ENCODE measurements at regions not wholly inside any gene's neighbourhood (a gene's known extent, or its start where the extent isn't known, plus 50 kb on each side); places are given as distances from the start of the nearest gene placed in this dataset.

GRCh38 chr6:137690034-137690433, 177.0 kb upstream of the TNFAIP3 start:
- Mint-ChIP-seq H3K27me3 (ENCODE audit: unreplicated experiment) (peaks cover 1% of the 10 kb centered on the region), H3K4me3 (ENCODE audit: unreplicated experiment) (no peak overlapping the region), H3K9me3 (ENCODE audit: unreplicated experiment) (no peaks in the 10 kb centered on the region), H3K36me3 (ENCODE audit: low read depth, unreplicated experiment) (no peaks in the 10 kb centered on the region), H3K27ac (ENCODE audit: unreplicated experiment) (no peak overlapping the region), H3K4me1 (ENCODE audit: unreplicated experiment) (peaks cover 4% of the 10 kb centered on the region)
- DNase-seq (ENCODE audit: low spot score): no peak
- no peak for TF ChIP-seq CTCF (IDR thresholded peaks at IDR 0.05; ENCODE audit: unreplicated experiment)

GRCh38 chr6:137690721-137691120, 176.3 kb upstream of the TNFAIP3 start:
- DNase-seq (ENCODE audit: low spot score): no peak
- H3K4me3 Mint-ChIP-seq (ENCODE audit: unreplicated experiment): no peak overlapping the region
- TF ChIP-seq CTCF (IDR thresholded peaks at IDR 0.05; ENCODE audit: unreplicated experiment): no peak
- no peak overlapping the region for H3K27ac Mint-ChIP-seq (ENCODE audit: unreplicated experiment)
- no peaks in the 10 kb centered on the region for H3K36me3 Mint-ChIP-seq (ENCODE audit: low read depth, unreplicated experiment)
- H3K9me3 Mint-ChIP-seq (ENCODE audit: unreplicated experiment): no peaks in the 10 kb centered on the region
- peaks cover 1% of the 10 kb centered on the region for H3K27me3 Mint-ChIP-seq (ENCODE audit: unreplicated experiment)
- peaks cover 10% of the 10 kb centered on the region for H3K4me1 Mint-ChIP-seq (ENCODE audit: unreplicated experiment)

- Mint-ChIP-seq H3K4me3 (ENCODE audit: unreplicated experiment) (no peak overlapping the region), H3K27me3 (ENCODE audit: unreplicated experiment) (no peaks in the 10 kb centered on the region), H3K36me3 (ENCODE audit: low read depth, unreplicated experiment) (no peaks in the 10 kb centered on the region), H3K9me3 (ENCODE audit: unreplicated experiment) (no peaks in the 10 kb centered on the region), H3K4me1 (ENCODE audit: unreplicated experiment) (peaks cover 26% of the 10 kb centered on the region), H3K27ac (ENCODE audit: unreplicated experiment) (no peak overlapping the region)
- DNase-seq (ENCODE audit: low spot score): no peak
- no peak for TF ChIP-seq CTCF (IDR thresholded peaks at IDR 0.05; ENCODE audit: unreplicated experiment)
Measured at GRCh38 chr6:137692308-137692707, 174.8 kb upstream of the TNFAIP3 start.

GRCh38 chr6:137692806-137693205, 174.3 kb upstream of the TNFAIP3 start:
- TF ChIP-seq CTCF (IDR thresholded peaks at IDR 0.05; ENCODE audit: unreplicated experiment): no peak
- H3K4me3 Mint-ChIP-seq (ENCODE audit: unreplicated experiment): no peak overlapping the region
- no peak for DNase-seq (ENCODE audit: low spot score)
- no peaks in the 10 kb centered on the region for H3K36me3 Mint-ChIP-seq (ENCODE audit: low read depth, unreplicated experiment)
- H3K27ac Mint-ChIP-seq (ENCODE audit: unreplicated experiment): no peak overlapping the region
- no peaks in the 10 kb centered on the region for H3K9me3 Mint-ChIP-seq (ENCODE audit: unreplicated experiment)
- peaks cover 30% of the 10 kb centered on the region for H3K4me1 Mint-ChIP-seq (ENCODE audit: unreplicated experiment)
- H3K27me3 Mint-ChIP-seq (ENCODE audit: unreplicated experiment): no peaks in the 10 kb centered on the region

- no peaks in the 10 kb centered on the region for H3K36me3 Mint-ChIP-seq (ENCODE audit: low read depth, unreplicated experiment)
- H3K9me3 Mint-ChIP-seq (ENCODE audit: unreplicated experiment): no peaks in the 10 kb centered on the region
- H3K27me3 Mint-ChIP-seq (ENCODE audit: unreplicated experiment): peaks cover 4% of the 10 kb centered on the region
- H3K27ac Mint-ChIP-seq (ENCODE audit: unreplicated experiment): no peak overlapping the region
- no peak overlapping the region for H3K4me3 Mint-ChIP-seq (ENCODE audit: unreplicated experiment)
- peaks cover 37% of the 10 kb centered on the region for H3K4me1 Mint-ChIP-seq (ENCODE audit: unreplicated experiment)
- TF ChIP-seq CTCF (IDR thresholded peaks at IDR 0.05; ENCODE audit: unreplicated experiment): no peak
- DNase-seq (ENCODE audit: low spot score): no peak
Measured at GRCh38 chr6:137693711-137694110, 173.3 kb upstream of the TNFAIP3 start.

Measured in endothelial cell (in vitro differentiated cells).